Liver (tissue), 8 donors: ENCODE measurements at regions not wholly inside any gene's neighbourhood (a gene's known extent, or its start where the extent isn't known, plus 50 kb on each side); places are given as distances from the start of the nearest gene placed in this dataset.

ENCODE experiments used
- DNase-seq: peaks from one replicate; pipeline ENCODE4 v3.0.0-alpha.2; 2017; ENCODE audit warnings: low spot score
- H3K27ac ChIP-seq, 2 donors: one replicate each; pipeline ENCODE4 v1.7.0; 2013; ENCODE audit warnings: inconsistent platforms in 2 of 2, low read length in 2 of 2, control low read depth in 1 of 2, low read depth in 1 of 2, mild to moderate bottlenecking in 1 of 2
- H3K27me3 ChIP-seq, 4 donors: one replicate each; pipeline versions ENCODE4 v1.6.1 to v1.7.0; 2013; ENCODE audit warnings: low read length in 3 of 4, inconsistent platforms in 1 of 4, mild to moderate bottlenecking in 1 of 4, moderate library complexity in 1 of 4; ENCODE audit not compliant: control insufficient read depth in 4 of 4, insufficient read depth in 4 of 4
- H3K36me3 ChIP-seq, 4 donors: one replicate each; pipeline versions ENCODE4 v1.6.1 to v1.7.0; 2013; ENCODE audit warnings: low read length in 3 of 4, mild to moderate bottlenecking in 3 of 4, low read depth in 1 of 4, moderate library complexity in 1 of 4; ENCODE audit not compliant: control insufficient read depth in 4 of 4, insufficient read depth in 3 of 4
- H3K4me1 ChIP-seq, 4 donors: one replicate each; pipeline versions ENCODE4 v1.6.1 to v1.7.0; 2013; ENCODE audit warnings: low read length in 3 of 4, mild to moderate bottlenecking in 3 of 4, moderate library complexity in 1 of 4; ENCODE audit not compliant: control insufficient read depth in 4 of 4, insufficient read depth in 4 of 4
- H3K4me3 ChIP-seq, 3 donors: one replicate each; pipeline versions ENCODE4 v1.6.1 to v1.7.0; 2013; ENCODE audit warnings: low read length in 3 of 3, control low read depth in 1 of 3, low read depth in 1 of 3, mild to moderate bottlenecking in 1 of 3
- H3K9ac ChIP-seq, 2 donors: one replicate each; pipeline ENCODE4 v1.7.0; 2013; ENCODE audit warnings: low read length in 2 of 2, mild to moderate bottlenecking in 2 of 2, moderate library complexity in 2 of 2, control low read depth in 1 of 2, low read depth in 1 of 2
- H3K9me3 ChIP-seq, 4 donors: one replicate each; pipeline versions ENCODE4 v1.6.1 to v1.7.0; 2013; ENCODE audit warnings: low read length in 3 of 4; ENCODE audit not compliant: control insufficient read depth in 4 of 4
- CTCF ChIP-seq: fragments of 150-350 bp; IDR thresholded peaks from 2 replicates; pipeline ENCODE4 v1.5.1; 2017; ENCODE audit warnings: improper control_type of control experiment, low read depth, low read length; ENCODE audit not compliant: missing input control
- EGR1 ChIP-seq, 2 donors: IDR thresholded peaks; 2 replicates each; pipeline ENCODE4 v1.6.1; 2016 to 2018; ENCODE audit warnings: antibody characterized with exemption in 2 of 2, low read depth in 2 of 2
- FOXA1 ChIP-seq: IDR thresholded peaks from 2 replicates; pipeline ENCODE4 v1.6.1; 2016; ENCODE audit warnings: antibody characterized with exemption
- FOXA2 ChIP-seq: IDR thresholded peaks from 2 replicates; pipeline ENCODE4 v1.6.1; 2016; ENCODE audit warnings: antibody characterized with exemption
- GABPA ChIP-seq, 2 donors: IDR thresholded peaks in 1 of 2; conservative IDR thresholded peaks in 1 of 2; 2 replicates each; pipeline ENCODE4 v1.6.1; 2016; ENCODE audit warnings: antibody characterized with exemption in 2 of 2, mild to moderate bottlenecking in 1 of 2, moderate library complexity in 1 of 2
- HNF4A ChIP-seq, 2 donors: conservative IDR thresholded peaks; 2 replicates each; pipeline ENCODE4 v1.6.1; 2016; ENCODE audit warnings: antibody characterized with exemption in 2 of 2, mild to moderate bottlenecking in 2 of 2
- HNF4G ChIP-seq: IDR thresholded peaks from 2 replicates; pipeline ENCODE4 v1.6.1; 2016; ENCODE audit warnings: antibody characterized with exemption
- JUND ChIP-seq, 2 donors: IDR thresholded peaks; 2 replicates each; pipeline ENCODE4 v1.6.1; 2016; ENCODE audit warnings: antibody characterized with exemption in 2 of 2
- MAX ChIP-seq: IDR thresholded peaks from 2 replicates; pipeline ENCODE4 v1.6.1; 2016; ENCODE audit warnings: antibody characterized with exemption
- NR2F2 ChIP-seq: IDR thresholded peaks from 2 replicates; pipeline ENCODE4 v1.6.1; 2016; ENCODE audit warnings: antibody characterized with exemption
- RAD21 ChIP-seq, 2 donors: IDR thresholded peaks; 2 replicates each; pipeline ENCODE4 v1.6.1; 2016; ENCODE audit warnings: antibody characterized with exemption in 2 of 2, mild to moderate bottlenecking in 2 of 2
- RXRA ChIP-seq, 2 donors: IDR thresholded peaks; 2 replicates each; pipeline ENCODE4 v1.6.1; 2017 to 2018; ENCODE audit warnings: antibody characterized with exemption in 2 of 2, mild to moderate bottlenecking in 1 of 2
- SP1 ChIP-seq: IDR thresholded peaks from 2 replicates; pipeline ENCODE4 v1.6.1; 2018; ENCODE audit warnings: antibody characterized with exemption, mild to moderate bottlenecking
- TAF1 ChIP-seq: conservative IDR thresholded peaks from 2 replicates; pipeline ENCODE4 v1.6.1; 2016; ENCODE audit warnings: antibody characterized with exemption, mild to moderate bottlenecking
- YY1 ChIP-seq: IDR thresholded peaks from 2 replicates; pipeline ENCODE4 v1.6.1; 2016; ENCODE audit warnings: antibody characterized with exemption, mild to moderate bottlenecking
- ZBTB33 ChIP-seq: IDR thresholded peaks from 2 replicates; pipeline ENCODE4 v1.6.1; 2016; ENCODE audit warnings: antibody characterized with exemption
- WGBS: extraction: QIAGEN DNeasy Blood & Tissue Kit; methylation state at CpG from one replicate; pipeline ENCODE4 v1.1.7; 2013; 5-methylcytosine and 5-hydroxymethylcytosine counted together
- TF ChIP-seq, protein P1 (sequence below): IDR thresholded peaks from 2 replicates; pipeline ENCODE4 v1.6.1; 2016; ENCODE audit warnings: antibody characterized with exemption
- TF ChIP-seq, protein P2 (sequence below): IDR thresholded peaks from 2 replicates; pipeline ENCODE4 v1.6.1; 2016; ENCODE audit warnings: antibody characterized with exemption, mild to moderate bottlenecking
- donor health status: healthy.
- donor health status: healthy.
- donor health status: healthy.
- donor health status: healthy.
- donor health status: healthy.

DNA sequence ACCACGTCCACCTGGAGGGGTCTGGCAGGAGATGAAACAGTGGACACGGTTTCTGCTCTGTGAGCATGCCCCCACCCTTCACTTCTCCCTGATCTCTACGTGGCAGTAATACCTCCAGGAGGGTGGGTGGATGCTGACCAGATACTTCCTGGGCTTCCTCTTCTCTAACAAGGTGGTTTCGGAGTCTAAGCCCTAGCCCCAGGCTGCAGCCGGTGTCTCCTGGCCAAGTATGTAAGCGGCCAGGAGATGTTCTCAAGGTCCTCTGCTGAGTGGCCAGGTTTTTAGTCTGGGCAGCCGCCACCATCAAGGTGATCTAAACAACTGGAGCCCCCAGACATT is 101.8 kb upstream of the ASB18 start:
- no peak overlapping the region for H3K27ac ChIP-seq
- no peak overlapping the region for H3K9ac ChIP-seq
- peaks cover 0 to 2% (median under 1%) of the 10 kb centered on the region in 4 donors for H3K27me3 ChIP-seq
- no peaks in the 10 kb centered on the region for H3K9me3 ChIP-seq
- WGBS = 78% methylated on average over 7 of the region's 7 CpGs
- no peaks in the 10 kb centered on the region for H3K36me3 ChIP-seq
- H3K4me3 ChIP-seq = no peak overlapping the region
- DNase-seq = no peak
- TF ChIP-seq HNF4G = no peak
- TF ChIP-seq HNF4A (conservative IDR thresholded peaks at IDR 0.05) = no peak
- no peak for TF ChIP-seq FOXA1
- TF ChIP-seq, protein P1, sequence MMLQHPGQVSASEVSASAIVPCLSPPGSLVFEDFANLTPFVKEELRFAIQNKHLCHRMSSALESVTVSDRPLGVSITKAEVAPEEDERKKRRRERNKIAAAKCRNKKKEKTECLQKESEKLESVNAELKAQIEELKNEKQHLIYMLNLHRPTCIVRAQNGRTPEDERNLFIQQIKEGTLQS = no peak
- TF ChIP-seq YY1 = no peak
- no peak for TF ChIP-seq RXRA (IDR thresholded peaks at IDR 0.05)
- TF ChIP-seq SP1 = no peak
- TF ChIP-seq FOXA2 = no peak
- no peak for TF ChIP-seq NR2F2
- TF ChIP-seq MAX = no peak
- TF ChIP-seq TAF1 = no peak
- no peak for TF ChIP-seq EGR1 (IDR thresholded peaks at IDR 0.05; ENCODE audit: low read depth in 2 of 2)
- TF ChIP-seq ZBTB33 = no peak
- TF ChIP-seq RAD21 (IDR thresholded peaks at IDR 0.05) = no peak
- no peaks in the 10 kb centered on the region for H3K4me1 ChIP-seq

- no peak overlapping the region for H3K27ac ChIP-seq
- H3K36me3 ChIP-seq = no peaks in the 10 kb centered on the region
- H3K27me3 ChIP-seq = peaks cover 0 to 2% (median under 1%) of the 10 kb centered on the region in 4 donors
- no peak for DNase-seq
- H3K4me3 ChIP-seq = no peak overlapping the region
- no peak overlapping the region for H3K9ac ChIP-seq
- no peaks in the 10 kb centered on the region for H3K9me3 ChIP-seq
- TF ChIP-seq HNF4G = no peak
- TF ChIP-seq MAX = no peak
- no peak for TF ChIP-seq TAF1
- TF ChIP-seq, protein P1 = no peak
- no peak for TF ChIP-seq ZBTB33
- no peak for TF ChIP-seq FOXA2
- TF ChIP-seq HNF4A (conservative IDR thresholded peaks at IDR 0.05) = no peak
- TF ChIP-seq, protein P2, sequence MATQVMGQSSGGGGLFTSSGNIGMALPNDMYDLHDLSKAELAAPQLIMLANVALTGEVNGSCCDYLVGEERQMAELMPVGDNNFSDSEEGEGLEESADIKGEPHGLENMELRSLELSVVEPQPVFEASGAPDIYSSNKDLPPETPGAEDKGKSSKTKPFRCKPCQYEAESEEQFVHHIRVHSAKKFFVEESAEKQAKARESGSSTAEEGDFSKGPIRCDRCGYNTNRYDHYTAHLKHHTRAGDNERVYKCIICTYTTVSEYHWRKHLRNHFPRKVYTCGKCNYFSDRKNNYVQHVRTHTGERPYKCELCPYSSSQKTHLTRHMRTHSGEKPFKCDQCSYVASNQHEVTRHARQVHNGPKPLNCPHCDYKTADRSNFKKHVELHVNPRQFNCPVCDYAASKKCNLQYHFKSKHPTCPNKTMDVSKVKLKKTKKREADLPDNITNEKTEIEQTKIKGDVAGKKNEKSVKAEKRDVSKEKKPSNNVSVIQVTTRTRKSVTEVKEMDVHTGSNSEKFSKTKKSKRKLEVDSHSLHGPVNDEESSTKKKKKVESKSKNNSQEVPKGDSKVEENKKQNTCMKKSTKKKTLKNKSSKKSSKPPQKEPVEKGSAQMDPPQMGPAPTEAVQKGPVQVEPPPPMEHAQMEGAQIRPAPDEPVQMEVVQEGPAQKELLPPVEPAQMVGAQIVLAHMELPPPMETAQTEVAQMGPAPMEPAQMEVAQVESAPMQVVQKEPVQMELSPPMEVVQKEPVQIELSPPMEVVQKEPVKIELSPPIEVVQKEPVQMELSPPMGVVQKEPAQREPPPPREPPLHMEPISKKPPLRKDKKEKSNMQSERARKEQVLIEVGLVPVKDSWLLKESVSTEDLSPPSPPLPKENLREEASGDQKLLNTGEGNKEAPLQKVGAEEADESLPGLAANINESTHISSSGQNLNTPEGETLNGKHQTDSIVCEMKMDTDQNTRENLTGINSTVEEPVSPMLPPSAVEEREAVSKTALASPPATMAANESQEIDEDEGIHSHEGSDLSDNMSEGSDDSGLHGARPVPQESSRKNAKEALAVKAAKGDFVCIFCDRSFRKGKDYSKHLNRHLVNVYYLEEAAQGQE = no peak
- no peak for TF ChIP-seq JUND (IDR thresholded peaks at IDR 0.05)
- no peak for TF ChIP-seq NR2F2
- no peak for TF ChIP-seq RXRA (IDR thresholded peaks at IDR 0.05)
- no peak for TF ChIP-seq EGR1 (IDR thresholded peaks at IDR 0.05; ENCODE audit: low read depth in 2 of 2)
- TF ChIP-seq RAD21 (IDR thresholded peaks at IDR 0.05) = no peak
- no peak for TF ChIP-seq CTCF
- TF ChIP-seq GABPA (IDR thresholded peaks at IDR 0.05 in 1 of 2, conservative IDR thresholded peaks at IDR 0.05 in 1 of 2) = no peak
- no peak for TF ChIP-seq YY1
- no peak for TF ChIP-seq SP1
- TF ChIP-seq FOXA1 = no peak
- no peaks in the 10 kb centered on the region for H3K4me1 ChIP-seq
- WGBS = 58% methylated on average over 3 of the region's 3 CpGs
Measured at GRCh38 chr2:236366397-236366796, 102.2 kb upstream of the ASB18 start.
